Activated CD8-positive, alpha-beta T cell treated with anti-CD3 and anti-CD28 coated beads for 36 hours (primary cell): ENCODE measurements at regions not wholly inside any gene's neighbourhood (a gene's known extent, or its start where the extent isn't known, plus 50 kb on each side); places are given as distances from the start of the nearest gene placed in this dataset.

Source experiments
- ATAC-seq: fragments of 200-7000 bp; cut with Tn5 transposase; one replicate; pipeline ENCODE4 v1.10.0; 2021; ENCODE audit warnings: mild to moderate bottlenecking, moderate library complexity
- CTCF ChIA-PET: fragments of 350-600 bp; sonication (Branson Sonifier 250); formaldehyde crosslinking; loops from one replicate; lab custom pipeline; 2021; ENCODE audit warnings: antibody characterized with exemption; lab: Charles Lee
- POLR2A ChIA-PET: fragments of 350-600 bp; sonication (Branson Sonifier 250); formaldehyde crosslinking; loops from one replicate; lab custom pipeline; 2021; ENCODE audit warnings: antibody characterized with exemption; lab: Charles Lee
- DNase-seq: peaks from one replicate; pipeline ENCODE4 v3.0.0-alpha.2; 2020
- H3K27ac Mint-ChIP-seq: one replicate; pipeline ENCODE4 v1.8.0; 2021; ENCODE audit warnings: mild to moderate bottlenecking, mixed read lengths
- H3K27me3 Mint-ChIP-seq: one replicate; pipeline ENCODE4 v1.8.0; 2021; ENCODE audit warnings: mixed read lengths
- H3K36me3 Mint-ChIP-seq: one replicate; pipeline ENCODE4 v1.8.0; 2021; ENCODE audit warnings: low read depth, mixed read lengths
- H3K4me1 Mint-ChIP-seq: one replicate; pipeline ENCODE4 v1.8.0; 2021; ENCODE audit warnings: low read depth, mixed read lengths
- H3K4me3 Mint-ChIP-seq: one replicate; pipeline ENCODE4 v1.8.0; 2021; ENCODE audit warnings: mild to moderate bottlenecking, moderate library complexity, mixed read lengths
- H3K9me3 Mint-ChIP-seq: one replicate; pipeline ENCODE4 v1.8.0; 2021; ENCODE audit warnings: mixed read lengths
- intact Hi-C: fragments of 100-400 bp; cut with micrococcal nuclease; formaldehyde crosslinking; loops from one replicate; pipeline ENCODE4 v1.10.0; 2022
- TF ChIP-seq, protein P1 (sequence below): fragments of 200-600 bp; IDR thresholded peaks from one replicate; pipeline ENCODE4 v1.8.0; 2022; ENCODE audit warnings: antibody characterized with exemption, mild to moderate bottlenecking

- ATAC-seq (no peak), DNase-seq (no peak)
- Mint-ChIP-seq H3K4me3 (no peak overlapping the region), H3K36me3 (no peaks in the 10 kb centered on the region), H3K27ac (no peak overlapping the region), H3K4me1 (peaks cover 6% of the 10 kb centered on the region), H3K9me3 (no peaks in the 10 kb centered on the region), H3K27me3 (peaks cover 30% of the 10 kb centered on the region)
- intact Hi-C loops, result no loop called here
- TF ChIP-seq, protein P1, sequence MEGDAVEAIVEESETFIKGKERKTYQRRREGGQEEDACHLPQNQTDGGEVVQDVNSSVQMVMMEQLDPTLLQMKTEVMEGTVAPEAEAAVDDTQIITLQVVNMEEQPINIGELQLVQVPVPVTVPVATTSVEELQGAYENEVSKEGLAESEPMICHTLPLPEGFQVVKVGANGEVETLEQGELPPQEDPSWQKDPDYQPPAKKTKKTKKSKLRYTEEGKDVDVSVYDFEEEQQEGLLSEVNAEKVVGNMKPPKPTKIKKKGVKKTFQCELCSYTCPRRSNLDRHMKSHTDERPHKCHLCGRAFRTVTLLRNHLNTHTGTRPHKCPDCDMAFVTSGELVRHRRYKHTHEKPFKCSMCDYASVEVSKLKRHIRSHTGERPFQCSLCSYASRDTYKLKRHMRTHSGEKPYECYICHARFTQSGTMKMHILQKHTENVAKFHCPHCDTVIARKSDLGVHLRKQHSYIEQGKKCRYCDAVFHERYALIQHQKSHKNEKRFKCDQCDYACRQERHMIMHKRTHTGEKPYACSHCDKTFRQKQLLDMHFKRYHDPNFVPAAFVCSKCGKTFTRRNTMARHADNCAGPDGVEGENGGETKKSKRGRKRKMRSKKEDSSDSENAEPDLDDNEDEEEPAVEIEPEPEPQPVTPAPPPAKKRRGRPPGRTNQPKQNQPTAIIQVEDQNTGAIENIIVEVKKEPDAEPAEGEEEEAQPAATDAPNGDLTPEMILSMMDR, result no peak
- ChIA-PET CTCF (interaction anchor here (3.7 kb wide), 1 partner anchor 12 kb away, joined by 20 read pairs; no protein-coding TSS in a partner anchor), POLR2A (no interaction called here)
Measured at GRCh38 chr2:176466918-176467452, 197.7 kb downstream of the MTX2 start.

DNA sequence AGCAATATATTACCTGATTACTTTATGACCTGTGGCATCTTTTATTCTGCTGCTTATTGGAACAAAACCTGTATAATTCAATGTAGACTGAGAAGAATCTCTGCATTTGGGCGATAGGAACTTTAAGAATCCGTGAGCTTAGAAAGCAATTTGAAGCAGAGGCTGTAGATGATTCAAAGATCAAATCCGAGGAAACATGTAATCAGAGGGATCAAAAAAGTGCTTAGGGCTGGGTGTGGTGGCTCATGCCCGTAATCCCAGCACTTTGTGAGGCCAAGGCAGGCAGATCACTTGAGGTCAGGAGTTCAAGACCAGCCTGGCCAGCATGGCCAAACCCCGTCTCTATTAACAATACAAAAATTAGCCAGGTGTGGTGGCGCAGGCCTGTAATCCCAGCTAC is 198.4 kb downstream of the MTX2 start:
- ATAC-seq (no peak), DNase-seq (no peak)
- H3K9me3 Mint-ChIP-seq, result no peaks in the 10 kb centered on the region
- H3K4me1 Mint-ChIP-seq, result peaks cover 10% of the 10 kb centered on the region
- TF ChIP-seq, protein P1, result no peak
- intact Hi-C loops, result no loop called here
- no peak overlapping the region for H3K4me3 Mint-ChIP-seq
- ChIA-PET CTCF (interaction anchor here (3.7 kb wide), 1 partner anchor 13 kb away, joined by 20 read pairs; no protein-coding TSS in a partner anchor), POLR2A (no interaction called here)
- H3K27me3 Mint-ChIP-seq, result peaks cover 25% of the 10 kb centered on the region
- no peak overlapping the region for H3K27ac Mint-ChIP-seq
- no peaks in the 10 kb centered on the region for H3K36me3 Mint-ChIP-seq

DNA sequence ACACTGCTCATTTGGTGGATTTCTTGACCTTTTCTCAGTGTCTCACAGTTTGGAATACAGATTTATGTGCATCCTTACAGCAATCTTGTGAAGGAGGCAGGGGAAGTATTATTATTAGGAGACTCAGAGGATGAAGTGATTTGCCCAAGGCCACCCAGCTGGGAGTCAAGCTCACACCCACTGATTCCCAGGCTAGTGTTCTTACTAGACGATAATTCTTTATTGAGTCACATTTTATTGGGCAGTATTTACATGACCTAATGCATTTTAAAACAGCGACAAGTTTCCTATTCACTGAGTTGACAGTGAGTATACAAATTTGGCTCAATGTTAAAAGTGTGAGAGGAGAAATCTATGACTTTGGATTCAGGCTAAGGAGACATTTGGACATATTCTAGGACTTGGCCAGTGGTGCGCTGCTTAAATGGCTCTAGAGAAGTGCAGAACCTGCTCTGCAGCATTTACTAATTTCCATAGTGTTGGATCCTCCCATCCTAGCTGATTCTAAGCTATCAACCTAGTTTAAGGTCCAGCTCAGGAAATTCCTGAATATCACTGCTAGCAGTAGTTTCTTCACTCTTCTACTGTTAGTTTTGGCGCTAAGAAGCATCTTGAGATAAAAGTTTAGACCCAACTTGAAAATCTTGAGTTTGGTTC is 199.3 kb downstream of the MTX2 start:
- Mint-ChIP-seq H3K27me3 (peaks cover 22% of the 10 kb centered on the region), H3K9me3 (no peaks in the 10 kb centered on the region), H3K36me3 (no peaks in the 10 kb centered on the region), H3K4me3 (no peak overlapping the region), H3K4me1 (peaks cover 16% of the 10 kb centered on the region), H3K27ac (no peak overlapping the region)
- ChIA-PET POLR2A (no interaction called here), CTCF (interaction anchor here (0.9 kb wide), 1 partner anchor 11 kb away, joined by 3 read pairs; no protein-coding TSS in a partner anchor)
- intact Hi-C loops, result no loop called here
- DNase-seq (no peak), ATAC-seq (no peak)
- TF ChIP-seq, protein P1, result no peak

GRCh38 chr2:176470713-176471112 is 201.5 kb downstream of the MTX2 start:
- H3K4me3 Mint-ChIP-seq, result no peak overlapping the region
- POLR2A ChIA-PET, result no interaction called here
- H3K9me3 Mint-ChIP-seq, result no peaks in the 10 kb centered on the region
- no peaks in the 10 kb centered on the region for H3K36me3 Mint-ChIP-seq
- DNase-seq (peak; percentile 6), ATAC-seq (peak; percentile 67)
- no peak overlapping the region for H3K27ac Mint-ChIP-seq
- H3K4me1 Mint-ChIP-seq, result peaks cover 20% of the 10 kb centered on the region
- peaks cover 13% of the 10 kb centered on the region for H3K27me3 Mint-ChIP-seq
- CTCF ChIA-PET, result interaction anchor here (1.2 kb wide), 1 partner anchor 16 kb away, joined by 4 read pairs; no protein-coding TSS in a partner anchor
- intact Hi-C loops, result no loop called here
- TF ChIP-seq, protein P1, result no peak

- no peak overlapping the region for H3K4me3 Mint-ChIP-seq
- H3K27ac Mint-ChIP-seq, result no peak overlapping the region
- H3K9me3 Mint-ChIP-seq, result no peaks in the 10 kb centered on the region
- H3K36me3 Mint-ChIP-seq, result no peaks in the 10 kb centered on the region
- no peak for ATAC-seq
- no peak for DNase-seq
- intact Hi-C loops, result no loop called here
- peaks cover 20% of the 10 kb centered on the region for H3K4me1 Mint-ChIP-seq
- TF ChIP-seq, protein P1, result no peak
- H3K27me3 Mint-ChIP-seq, result peaks cover 6% of the 10 kb centered on the region
- POLR2A ChIA-PET, result no interaction called here
- CTCF ChIA-PET, result interaction anchor here (0.7 to 1.6 kb wide), 4 partner anchors 9 to 82 kb away, joined by 3 to 4 read pairs (median 3); no protein-coding TSS in a partner anchor
Measured at GRCh38 chr2:176471949-176472348, 202.7 kb downstream of the MTX2 start.
